WTC11 (cell line): ENCODE measurements at regions not wholly inside any gene's neighbourhood (a gene's known extent, or its start where the extent isn't known, plus 50 kb on each side); places are given as distances from the start of the nearest gene placed in this dataset.

Experiments
- CTCF ChIP-seq: fragments of 200-600 bp; IDR thresholded peaks from 2 replicates; pipeline ENCODE4 v1.8.0; 2022; ENCODE audit warnings: antibody characterized with exemption
- GABPB1 ChIP-seq: sonication (generic); formaldehyde crosslinking; IDR thresholded peaks from 2 replicates; pipeline ENCODE4 v1.8.1; 2023; ENCODE audit warnings: mild to moderate bottlenecking, missing genetic modification reagents
- MAX ChIP-seq: sonication (generic); formaldehyde crosslinking; IDR thresholded peaks from 2 replicates; pipeline ENCODE4 v1.8.0; 2022; ENCODE audit warnings: mild to moderate bottlenecking, missing genetic modification reagents
- SP1 ChIP-seq: sonication (generic); formaldehyde crosslinking; conservative IDR thresholded peaks from 2 replicates; pipeline ENCODE4 v1.8.1; 2022; ENCODE audit warnings: missing genetic modification reagents

DNA sequence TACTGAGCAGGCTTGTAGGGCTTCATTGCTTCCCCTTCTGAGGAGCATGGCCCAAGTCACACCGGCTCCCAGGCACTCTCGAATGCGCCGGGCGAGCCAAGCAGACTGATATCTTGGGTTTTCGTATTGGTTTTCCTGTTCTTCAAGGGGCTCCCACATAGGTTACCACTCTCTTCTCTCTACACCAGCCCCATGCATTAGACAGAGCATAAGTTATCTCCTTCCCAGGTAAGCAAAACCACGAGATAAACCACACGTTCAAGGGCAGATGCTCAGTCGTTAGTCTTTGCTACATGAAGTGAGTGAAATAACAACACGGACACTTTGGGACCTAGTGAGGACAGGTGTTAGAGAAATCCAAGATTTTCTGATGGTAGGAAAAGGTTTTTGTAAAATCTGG, 211.2 kb downstream of the ABCC12 start:
- no peak for TF ChIP-seq MAX (CRISPR knock-in tag)
- no peak for TF ChIP-seq GABPB1 (CRISPR knock-in tag)
- TF ChIP-seq CTCF: no peak
- no peak for TF ChIP-seq SP1
